Astrocyte (in vitro differentiated cells and primary cell): ENCODE measurements at regions not wholly inside any gene's neighbourhood (a gene's known extent, or its start where the extent isn't known, plus 50 kb on each side); places are given as distances from the start of the nearest gene placed in this dataset.

ENCODE experiments used
- DNase-seq: peaks from one replicate; pipeline ENCODE4 v3.0.0-alpha.2; 2010; ENCODE audit warnings: low read depth
- FAIRE-seq: peaks from 2 replicates; lab custom pipeline; 2011; peaks lifted over from hg19 to GRCh38; lab: Jason Lieb, UNC
- H2AFZ ChIP-seq: 2 replicates; pipeline ENCODE4 v1.6.0; 2012; ENCODE audit warnings: low read depth, low read length, inconsistent platforms
- H3K27ac ChIP-seq: 2 replicates; pipeline ENCODE4 v1.5.1; 2011; ENCODE audit warnings: low read depth, low read length, inconsistent platforms
- H3K27me3 ChIP-seq: 2 replicates; pipeline ENCODE4 v1.6.0; 2011; ENCODE audit warnings: low read length, inconsistent platforms; ENCODE audit not compliant: insufficient read depth
- H3K36me3 ChIP-seq: 2 replicates; pipeline ENCODE4 v1.5.1; 2011; ENCODE audit warnings: low read length, inconsistent platforms; ENCODE audit not compliant: insufficient read depth
- H3K4me1 ChIP-seq: 2 replicates; pipeline ENCODE4 v1.5.1; 2011; ENCODE audit warnings: low read length, inconsistent platforms; ENCODE audit not compliant: insufficient read depth
- H3K4me2 ChIP-seq: 2 replicates; pipeline ENCODE4 v1.6.0; 2012; ENCODE audit warnings: low read length, inconsistent platforms
- H3K4me3 ChIP-seq: 2 replicates; pipeline ENCODE4 v1.5.1; 2011; ENCODE audit warnings: low read depth, mild to moderate bottlenecking, low read length, inconsistent platforms; ENCODE audit not compliant: insufficient read depth
- H3K79me2 ChIP-seq: 2 replicates; pipeline ENCODE4 v1.6.0; 2012; ENCODE audit warnings: mild to moderate bottlenecking, low read length, inconsistent platforms; ENCODE audit not compliant: insufficient read depth
- H3K9ac ChIP-seq: 2 replicates; pipeline ENCODE4 v1.6.0; 2012; ENCODE audit warnings: mild to moderate bottlenecking, low read length, inconsistent platforms
- H3K9me3 ChIP-seq: 2 replicates; pipeline ENCODE4 v1.5.1; 2012; ENCODE audit warnings: low read depth, mild to moderate bottlenecking, low read length, inconsistent platforms; ENCODE audit not compliant: insufficient read depth
- H4K20me1 ChIP-seq: 2 replicates; pipeline ENCODE4 v1.6.0; 2012; ENCODE audit warnings: low read length, inconsistent platforms; ENCODE audit not compliant: insufficient read depth
- H3K27ac Mint-ChIP-seq: one replicate; pipeline ENCODE4 v1.8.0; 2021; ENCODE audit warnings: mild to moderate bottlenecking, mixed read lengths; ENCODE audit not compliant: unreplicated experiment
- H3K27me3 Mint-ChIP-seq: one replicate; pipeline ENCODE4 v1.8.0; 2021; ENCODE audit warnings: low read depth, mixed read lengths; ENCODE audit not compliant: unreplicated experiment
- H3K36me3 Mint-ChIP-seq: one replicate; pipeline ENCODE4 v1.8.0; 2021; ENCODE audit warnings: low read depth, mixed read lengths; ENCODE audit not compliant: unreplicated experiment
- H3K4me1 Mint-ChIP-seq: one replicate; pipeline ENCODE4 v1.8.0; 2021; ENCODE audit warnings: low read depth, mixed read lengths; ENCODE audit not compliant: unreplicated experiment
- H3K4me3 Mint-ChIP-seq: one replicate; pipeline ENCODE4 v1.8.0; 2021; ENCODE audit warnings: mild to moderate bottlenecking, moderate library complexity, mixed read lengths; ENCODE audit not compliant: unreplicated experiment
- H3K9me3 Mint-ChIP-seq: one replicate; pipeline ENCODE4 v1.8.0; 2021; ENCODE audit warnings: mild to moderate bottlenecking, mixed read lengths; ENCODE audit not compliant: unreplicated experiment
- EZH2 ChIP-seq: IDR thresholded peaks from 2 replicates; pipeline ENCODE4 v1.6.1; 2012; ENCODE audit warnings: mild to moderate bottlenecking, low read length, inconsistent platforms; ENCODE audit not compliant: insufficient read depth
- TF ChIP-seq, protein P1 (sequence below): IDR thresholded peaks from 2 replicates; pipeline ENCODE4 v1.5.1; 2011; ENCODE audit warnings: low read depth, mild to moderate bottlenecking, inconsistent platforms, low read length, moderate library complexity; ENCODE audit not compliant: insufficient read depth

DNA sequence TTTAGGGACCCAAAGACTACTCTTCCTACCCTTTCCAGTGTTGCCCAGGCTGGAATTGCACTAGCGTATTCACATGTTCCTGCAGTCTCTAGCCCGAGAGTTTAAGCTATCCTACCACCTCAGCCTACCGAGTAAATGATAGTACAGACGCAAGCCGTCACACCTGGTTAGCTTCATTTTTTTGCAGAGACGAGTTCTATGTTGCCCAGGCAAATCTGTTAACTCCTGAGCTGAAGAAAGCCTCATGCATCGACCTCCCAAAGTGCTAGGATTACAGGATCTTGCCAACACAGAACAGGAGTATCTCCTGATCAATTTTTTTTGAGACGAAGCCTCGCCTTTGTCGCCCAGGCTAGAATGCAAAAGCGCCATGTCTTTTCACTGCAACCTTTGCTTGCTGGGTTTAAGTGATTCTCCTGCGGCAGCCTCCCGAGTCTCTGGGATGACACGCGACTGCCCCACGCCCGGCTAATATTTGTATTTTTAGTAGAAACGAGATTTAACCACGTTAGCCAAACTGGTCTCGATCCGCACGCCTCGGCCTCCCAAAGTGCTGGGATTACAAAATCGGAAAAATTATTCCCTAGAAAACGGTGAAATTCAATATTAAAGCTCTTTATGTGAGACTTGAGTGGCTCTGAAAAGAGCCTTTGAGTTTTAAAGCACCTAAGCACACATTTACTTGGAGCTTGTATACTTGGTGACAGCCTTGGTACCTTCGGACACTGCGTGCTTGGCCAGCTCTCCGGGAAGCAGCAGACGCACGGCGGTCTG lies 128.5 kb downstream of the HFE start:
- Mint-ChIP-seq H3K36me3 (no peaks in the 10 kb centered on the region), H3K27me3 (no peaks in the 10 kb centered on the region), H3K4me3 (no peak overlapping the region), H3K27ac (no peak overlapping the region), H3K4me1 (no peaks in the 10 kb centered on the region), H3K9me3 (no peaks in the 10 kb centered on the region)
- Histone ChIP-seq H3K4me3 (peak overlapping the region; percentile 72), H3K4me1 (peaks cover 12% of the 10 kb centered on the region), H3K79me2 (no peaks in the 10 kb centered on the region), H2AFZ (peak overlapping the region; percentile 35), H4K20me1 (peaks cover 7% of the 10 kb centered on the region), H3K36me3 (no peaks in the 10 kb centered on the region), H3K27me3 (no peaks in the 10 kb centered on the region), H3K27ac (peak overlapping the region; percentile 91), H3K9me3 (no peaks in the 10 kb centered on the region), H3K4me2 (peak overlapping the region; percentile 84), H3K9ac (peak overlapping the region; percentile 89)
- peak; percentile 17 for FAIRE-seq
- DNase-seq = no peak
- TF ChIP-seq, protein P1, sequence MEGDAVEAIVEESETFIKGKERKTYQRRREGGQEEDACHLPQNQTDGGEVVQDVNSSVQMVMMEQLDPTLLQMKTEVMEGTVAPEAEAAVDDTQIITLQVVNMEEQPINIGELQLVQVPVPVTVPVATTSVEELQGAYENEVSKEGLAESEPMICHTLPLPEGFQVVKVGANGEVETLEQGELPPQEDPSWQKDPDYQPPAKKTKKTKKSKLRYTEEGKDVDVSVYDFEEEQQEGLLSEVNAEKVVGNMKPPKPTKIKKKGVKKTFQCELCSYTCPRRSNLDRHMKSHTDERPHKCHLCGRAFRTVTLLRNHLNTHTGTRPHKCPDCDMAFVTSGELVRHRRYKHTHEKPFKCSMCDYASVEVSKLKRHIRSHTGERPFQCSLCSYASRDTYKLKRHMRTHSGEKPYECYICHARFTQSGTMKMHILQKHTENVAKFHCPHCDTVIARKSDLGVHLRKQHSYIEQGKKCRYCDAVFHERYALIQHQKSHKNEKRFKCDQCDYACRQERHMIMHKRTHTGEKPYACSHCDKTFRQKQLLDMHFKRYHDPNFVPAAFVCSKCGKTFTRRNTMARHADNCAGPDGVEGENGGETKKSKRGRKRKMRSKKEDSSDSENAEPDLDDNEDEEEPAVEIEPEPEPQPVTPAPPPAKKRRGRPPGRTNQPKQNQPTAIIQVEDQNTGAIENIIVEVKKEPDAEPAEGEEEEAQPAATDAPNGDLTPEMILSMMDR = no peak
- TF ChIP-seq EZH2 = no peak

GRCh38 chr6:26216359-26216885 lies 129.2 kb downstream of the HFE start:
- Mint-ChIP-seq H3K4me1 (no peaks in the 10 kb centered on the region), H3K27ac (no peak overlapping the region), H3K27me3 (no peaks in the 10 kb centered on the region), H3K36me3 (no peaks in the 10 kb centered on the region), H3K9me3 (no peaks in the 10 kb centered on the region), H3K4me3 (no peak overlapping the region)
- H3K4me1 ChIP-seq = peaks cover 12% of the 10 kb centered on the region
- no peaks in the 10 kb centered on the region for H3K9me3 ChIP-seq
- peak overlapping the region; percentile 84 for H3K4me2 ChIP-seq
- DNase-seq (peak; percentile 98), FAIRE-seq (peak; percentile 76)
- no peaks in the 10 kb centered on the region for H3K27me3 ChIP-seq
- H3K4me3 ChIP-seq = peak overlapping the region; percentile 72
- H3K27ac ChIP-seq = peak overlapping the region; percentile 91
- H3K79me2 ChIP-seq = no peaks in the 10 kb centered on the region
- H4K20me1 ChIP-seq = peaks cover 7% of the 10 kb centered on the region
- no peak for TF ChIP-seq EZH2
- TF ChIP-seq, protein P1 = no peak
- peak overlapping the region; percentile 89 for H3K9ac ChIP-seq
- H2AFZ ChIP-seq = peak overlapping the region; percentile 35
- H3K36me3 ChIP-seq = no peaks in the 10 kb centered on the region
